Activated CD4-positive, CD25-positive, alpha-beta regulatory T cell treated with anti-CD3 and anti-CD28 coated beads, Interleukin-2, amount 50 U/mL, for 24 hours (primary cell): ENCODE measurements at regions not wholly inside any gene's neighbourhood (a gene's known extent, or its start where the extent isn't known, plus 50 kb on each side); places are given as distances from the start of the nearest gene placed in this dataset.

ENCODE experiments used
- ATAC-seq, 2 donors: fragments of 150-1000 bp; cut with Tn5 transposase; one replicate each; pipeline ENCODE4 v1.10.0; 2021; ENCODE audit warnings: mild to moderate bottlenecking in 1 of 2, moderate library complexity in 1 of 2

DNA sequence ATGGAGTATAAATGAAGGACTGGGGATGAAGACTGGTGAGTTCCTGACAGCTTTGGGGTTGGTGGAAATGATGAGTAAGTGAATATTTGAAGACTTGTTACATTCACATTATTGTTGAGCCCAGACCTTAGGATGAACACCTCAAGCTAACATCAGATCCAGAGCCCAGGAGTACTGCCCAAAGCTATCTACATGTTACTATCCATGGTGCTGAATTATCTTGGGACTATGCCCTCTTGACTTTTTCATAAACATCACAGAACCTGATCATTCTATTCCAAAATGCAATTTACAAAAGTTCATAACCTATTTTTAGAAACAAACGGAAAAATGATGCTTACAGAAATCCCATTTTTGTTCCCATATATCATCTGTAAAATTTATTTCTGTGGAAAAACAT is 613.3 kb downstream of the TUSC7 start:
- no peak for ATAC-seq

DNA sequence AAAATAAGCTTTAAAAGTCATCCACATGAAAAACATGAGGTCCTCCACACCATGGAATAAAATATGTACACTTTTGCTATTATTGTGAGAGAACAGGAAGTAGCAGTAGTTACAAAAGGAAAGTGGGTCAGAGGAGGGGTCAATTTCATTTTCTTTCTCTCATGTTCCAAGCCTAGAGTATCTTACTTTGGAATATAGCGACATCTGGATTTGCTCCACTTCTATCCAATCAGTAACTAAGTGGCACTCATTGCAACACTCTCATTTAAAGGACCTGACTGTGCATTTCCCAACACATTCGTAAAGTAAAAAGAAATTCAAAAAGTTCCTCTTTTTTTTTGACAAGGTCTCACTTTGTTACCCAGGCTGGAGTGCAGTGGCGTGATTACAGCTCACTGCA is 637.3 kb downstream of the TUSC7 start:
- no peak for ATAC-seq

DNA sequence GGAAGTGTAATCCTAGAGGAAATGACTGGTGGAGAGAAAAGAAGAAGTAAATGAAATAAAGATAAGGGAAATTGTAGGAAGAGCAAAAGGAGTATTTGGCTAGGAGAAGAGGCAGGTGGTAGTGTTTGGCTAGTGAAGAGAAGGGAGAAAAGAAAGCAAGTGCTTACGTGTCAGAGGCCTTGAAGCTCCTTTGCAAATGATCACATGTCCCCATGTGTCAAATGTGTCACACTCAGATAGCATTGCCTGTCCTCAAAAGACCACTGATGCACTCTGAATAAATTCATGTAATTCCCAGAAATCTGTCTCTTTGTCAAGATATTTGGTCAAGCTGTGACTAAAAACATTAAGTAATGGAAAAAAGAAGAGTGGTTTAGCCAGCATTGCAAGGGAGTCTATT is 639.3 kb downstream of the TUSC7 start:
- ATAC-seq, result no peak

DNA sequence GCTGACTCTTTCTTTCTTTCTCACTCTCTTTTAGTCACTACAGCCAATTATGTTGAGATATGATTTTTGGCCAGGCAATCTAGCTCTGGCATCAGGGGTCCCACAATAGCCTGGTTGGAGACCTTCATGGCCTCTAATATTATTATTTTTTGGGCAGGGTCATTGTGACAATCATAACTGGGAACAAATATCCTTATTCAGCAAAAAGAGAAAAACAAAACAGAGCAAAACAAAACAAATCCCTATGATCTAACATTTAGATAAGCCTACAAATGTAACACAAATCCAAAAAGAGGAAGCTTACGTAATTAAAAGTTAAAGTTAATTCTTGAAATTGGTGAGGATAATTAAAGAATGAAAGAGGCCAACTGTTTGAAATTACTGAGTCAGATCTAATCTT is 640.0 kb downstream of the TUSC7 start:
- no peak for ATAC-seq

DNA sequence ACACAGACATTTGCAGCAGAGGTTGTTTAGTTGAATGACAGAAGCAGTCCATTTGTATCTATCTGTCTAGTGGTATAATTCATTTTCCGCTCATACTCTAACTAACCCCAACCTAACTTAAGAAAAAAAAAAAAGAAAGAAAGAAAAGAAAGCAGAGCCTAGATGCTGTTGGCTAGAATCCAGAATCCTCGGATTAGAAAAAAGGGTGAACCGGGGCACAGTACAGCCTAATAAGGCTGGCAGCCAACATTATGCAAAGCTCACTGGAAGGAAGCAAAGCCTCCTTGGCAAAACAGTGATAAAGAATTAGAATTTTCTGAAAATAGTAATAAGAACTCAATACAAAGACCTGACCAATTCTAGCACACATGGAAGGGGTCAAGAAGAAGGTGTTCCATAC is 640.8 kb downstream of the TUSC7 start:
- no peak for ATAC-seq

DNA sequence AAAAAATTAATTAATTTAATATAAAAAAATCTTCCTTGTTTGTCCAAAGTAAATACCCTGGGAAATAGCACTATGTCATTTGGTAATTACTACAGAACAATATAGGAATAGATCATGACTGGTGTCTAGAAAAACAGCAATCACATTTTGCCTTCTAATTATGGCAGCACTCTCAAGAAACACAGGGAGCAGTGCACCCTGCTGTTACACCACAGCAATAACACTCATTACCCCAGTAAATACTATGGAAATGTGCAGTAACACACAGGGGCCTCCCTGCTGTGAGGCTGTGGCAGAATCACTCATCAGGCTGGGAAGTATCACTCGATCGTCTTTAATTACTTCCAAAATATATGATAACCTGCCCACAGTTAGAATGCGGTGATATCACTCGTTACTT is 646.0 kb downstream of the TUSC7 start:
- no peak for ATAC-seq

DNA sequence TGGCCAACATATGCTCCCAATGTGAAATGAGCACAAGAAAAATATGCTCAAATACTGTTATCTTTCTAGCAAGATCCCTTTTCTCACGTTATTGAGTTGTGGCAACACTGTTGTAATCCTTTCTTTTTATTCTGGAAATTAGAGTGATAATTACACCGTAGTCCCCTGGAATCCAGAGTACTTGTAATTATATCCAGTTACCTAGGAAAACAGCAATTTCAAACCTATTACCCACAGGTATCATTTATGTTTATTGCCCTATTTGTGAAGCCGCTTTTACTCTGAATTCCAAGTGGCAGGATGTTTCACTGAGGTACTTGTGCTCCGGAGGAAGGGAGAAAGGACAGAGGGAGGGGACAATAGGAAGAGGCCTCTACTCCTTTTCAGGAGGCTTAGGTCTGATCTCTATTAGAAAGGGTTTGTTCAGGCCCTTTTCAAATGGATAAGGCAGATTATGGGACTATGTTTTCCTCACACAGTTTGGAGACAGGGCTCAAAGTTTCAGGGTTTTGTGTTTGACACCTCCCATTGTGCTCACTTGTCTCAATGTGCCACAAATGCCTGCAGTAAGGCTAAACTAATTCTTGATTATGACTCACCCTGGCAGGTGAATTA is 646.6 kb downstream of the TUSC7 start:
- no peak for ATAC-seq

DNA sequence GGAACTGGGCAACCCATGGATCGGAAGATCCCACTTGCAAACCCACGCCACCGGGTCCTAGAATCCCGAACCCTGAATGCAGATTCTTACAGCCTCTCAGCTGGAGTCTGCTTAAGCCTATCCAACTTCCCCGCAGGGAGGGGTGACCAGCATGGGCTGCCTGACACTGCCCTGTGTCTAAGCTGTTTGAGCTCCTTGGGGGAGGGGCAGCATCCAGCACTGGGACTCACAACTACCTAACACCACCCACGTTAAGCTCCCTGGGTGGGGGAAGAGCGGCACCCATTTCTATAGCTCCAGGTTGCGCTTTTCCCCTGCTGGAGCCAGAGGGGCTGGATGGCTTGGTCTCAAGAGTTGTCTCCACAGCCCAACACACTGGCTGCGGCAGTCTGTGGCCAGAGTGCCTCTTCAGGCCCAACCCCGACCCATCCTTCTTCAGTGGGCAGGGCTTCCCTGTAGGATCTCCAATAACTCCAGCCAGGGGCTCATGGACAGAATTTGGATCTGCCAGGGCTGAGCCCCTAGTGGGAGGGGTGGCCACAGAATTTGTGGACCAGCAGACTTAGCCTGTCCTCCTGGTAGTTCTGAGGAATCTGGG is 649.2 kb downstream of the TUSC7 start:
- no peak for ATAC-seq

DNA sequence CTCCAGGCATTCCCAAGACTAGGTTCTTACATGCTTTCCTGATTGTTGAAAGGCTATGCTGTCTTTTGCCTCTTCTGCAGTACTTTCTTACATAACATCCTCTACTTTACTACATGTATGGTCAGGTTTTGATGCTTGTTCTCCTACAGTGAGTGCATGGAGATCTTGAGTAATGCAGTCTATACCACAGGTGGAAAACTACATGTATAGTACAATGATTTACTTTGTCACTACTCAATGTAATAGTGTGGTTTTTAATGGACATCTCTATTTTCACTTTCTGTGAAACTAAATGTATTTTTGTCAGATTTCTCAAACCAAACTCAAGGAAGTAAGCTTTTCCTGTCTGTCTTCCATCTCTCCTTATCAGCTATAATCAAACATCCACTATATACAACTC is 657.0 kb downstream of the TUSC7 start:
- ATAC-seq, result no peak

DNA sequence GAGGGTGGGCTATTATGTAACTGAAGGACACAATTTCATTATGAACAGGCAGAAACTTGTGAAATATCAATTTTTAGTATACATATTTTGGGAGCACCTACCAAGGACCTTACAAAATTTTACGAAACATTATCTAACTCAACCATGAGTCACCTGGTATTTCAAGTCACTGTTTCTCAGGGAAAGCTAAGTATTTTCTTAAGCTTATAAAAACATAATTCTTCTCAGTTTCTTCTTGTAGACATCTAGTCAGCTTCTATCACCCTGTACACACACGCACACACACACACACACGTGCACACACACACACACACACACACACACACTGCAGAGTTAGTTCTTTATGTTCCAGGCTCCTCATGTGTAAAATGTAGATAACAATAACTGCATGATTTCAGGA is 658.3 kb downstream of the TUSC7 start:
- ATAC-seq, result no peak

DNA sequence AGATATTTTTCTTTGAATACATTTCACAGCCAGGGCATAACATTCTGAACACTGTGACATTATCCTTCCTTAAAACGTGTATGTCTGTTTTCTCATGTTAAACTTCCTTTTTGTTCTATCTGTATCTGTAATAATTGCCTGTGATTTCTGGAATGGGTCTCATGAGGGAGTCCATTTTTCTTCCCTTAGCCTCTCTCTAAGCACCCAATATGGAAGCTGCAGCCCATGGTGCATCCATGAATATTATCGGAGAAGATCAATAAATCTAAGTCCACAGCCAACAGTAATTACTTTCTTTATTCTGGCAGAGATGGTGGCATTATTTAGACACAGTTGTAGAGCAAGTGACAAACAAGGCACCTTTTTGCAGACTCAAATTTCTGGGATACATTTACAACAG is 671.1 kb downstream of the TUSC7 start:
- ATAC-seq, result no peak

DNA sequence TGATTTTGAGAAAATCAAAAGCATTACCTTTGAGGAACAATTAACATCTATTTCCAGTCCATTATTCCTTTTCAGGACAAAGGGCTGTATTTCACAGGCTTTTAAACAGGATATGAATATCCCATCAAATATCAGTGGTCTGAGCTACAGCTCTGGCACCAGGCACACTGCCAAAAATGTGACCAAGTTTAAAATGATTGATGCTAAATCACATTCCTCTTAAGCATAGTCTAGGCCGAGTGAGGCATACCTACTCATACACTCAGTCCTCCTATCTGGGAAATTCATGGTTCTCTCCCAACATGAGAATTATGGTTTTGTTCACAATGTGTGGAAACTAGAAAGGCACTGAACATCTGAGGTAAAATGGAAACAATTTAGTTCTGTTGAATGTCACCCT is 683.5 kb downstream of the TUSC7 start:
- no peak for ATAC-seq

DNA sequence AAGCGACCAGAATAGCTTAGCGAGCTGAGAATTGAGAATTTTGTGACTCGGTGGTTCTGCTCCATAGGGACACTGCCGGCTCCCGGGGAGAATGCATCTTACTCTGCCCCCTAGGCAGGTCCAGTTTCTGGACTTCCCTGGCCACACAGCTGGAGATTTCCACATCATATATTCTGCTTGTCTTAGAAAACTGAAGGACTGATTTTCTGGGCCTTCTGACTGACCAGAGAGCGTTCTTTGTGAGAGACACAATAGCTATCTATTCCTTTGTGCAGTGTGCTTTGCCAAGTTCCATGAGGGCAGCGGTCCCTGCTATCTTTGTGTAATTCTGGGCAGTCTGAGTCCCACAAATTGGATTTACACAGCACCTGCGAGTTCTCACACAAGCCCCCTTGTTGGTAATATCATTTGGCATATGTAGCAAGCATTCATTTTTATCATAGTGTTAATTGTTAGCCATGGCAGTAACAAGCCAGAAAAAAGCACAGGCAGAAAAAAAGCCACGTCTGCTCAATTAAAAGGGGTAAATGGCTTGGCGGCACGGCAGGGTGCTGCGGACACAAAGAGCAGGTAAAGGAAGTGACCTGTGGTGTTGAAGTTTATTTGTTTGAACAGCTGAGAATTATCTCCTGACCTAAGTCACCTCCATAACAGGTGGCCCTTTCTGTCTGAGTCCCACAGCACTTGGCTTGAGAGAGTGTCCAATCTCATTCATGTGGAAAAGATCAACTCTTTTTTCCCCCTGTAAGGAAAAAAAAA is 688.7 kb downstream of the TUSC7 start:
- no peak for ATAC-seq

DNA sequence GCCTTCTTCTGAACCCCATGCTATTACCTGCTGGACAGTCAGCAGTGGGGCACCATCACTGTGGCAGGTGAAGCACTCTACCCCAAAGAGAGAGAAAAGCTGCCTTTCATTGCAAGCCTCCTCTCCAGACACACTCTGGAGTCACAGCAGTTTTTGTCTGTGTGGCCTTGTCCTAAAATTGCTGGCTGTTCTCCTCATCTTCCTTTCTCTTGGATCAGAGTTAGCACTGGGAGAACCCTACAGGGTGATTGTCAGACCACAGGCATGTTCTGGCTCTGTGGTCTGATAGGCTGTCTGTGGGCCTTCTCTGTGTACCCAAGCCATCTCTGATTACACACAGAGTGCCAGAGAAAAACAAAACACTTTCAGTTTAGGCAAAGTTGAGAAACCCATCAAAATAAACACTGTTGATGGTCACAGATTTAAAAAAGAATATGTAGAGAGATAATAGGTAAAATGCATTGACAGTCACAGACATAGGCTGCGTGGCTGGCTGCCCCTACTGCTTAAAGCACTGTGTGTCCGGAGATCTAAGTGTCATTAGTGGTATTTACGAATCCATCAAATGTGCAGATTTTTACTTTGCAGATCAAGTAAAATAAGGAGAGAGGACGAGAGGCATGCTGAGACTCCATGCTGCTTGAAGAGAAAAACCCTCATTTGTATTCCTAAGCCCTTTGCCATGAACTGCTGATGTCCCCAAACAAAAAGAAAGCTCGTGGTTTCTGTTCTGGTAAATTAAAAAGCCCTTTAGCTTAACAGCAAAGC is 689.9 kb downstream of the TUSC7 start:
- ATAC-seq, result no peak

DNA sequence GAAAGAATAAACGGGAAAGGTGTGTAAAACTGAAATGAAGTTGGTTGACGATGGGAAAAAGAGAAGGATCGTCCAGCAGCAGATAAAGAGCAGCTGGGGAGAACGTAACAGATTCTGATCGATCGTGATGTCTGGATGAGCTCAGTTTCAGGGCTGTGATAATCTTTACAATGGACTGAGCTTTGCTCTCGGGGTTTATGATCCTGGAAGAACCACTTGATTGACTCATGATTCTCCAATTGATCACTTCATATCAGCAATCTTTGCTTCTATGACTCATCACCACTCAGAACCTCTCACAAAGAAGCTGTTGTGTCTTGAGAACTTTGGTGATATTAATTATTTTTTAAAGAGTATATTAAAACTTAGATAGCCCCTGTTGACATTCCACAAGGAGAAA is 690.7 kb downstream of the TUSC7 start:
- ATAC-seq, result no peak

DNA sequence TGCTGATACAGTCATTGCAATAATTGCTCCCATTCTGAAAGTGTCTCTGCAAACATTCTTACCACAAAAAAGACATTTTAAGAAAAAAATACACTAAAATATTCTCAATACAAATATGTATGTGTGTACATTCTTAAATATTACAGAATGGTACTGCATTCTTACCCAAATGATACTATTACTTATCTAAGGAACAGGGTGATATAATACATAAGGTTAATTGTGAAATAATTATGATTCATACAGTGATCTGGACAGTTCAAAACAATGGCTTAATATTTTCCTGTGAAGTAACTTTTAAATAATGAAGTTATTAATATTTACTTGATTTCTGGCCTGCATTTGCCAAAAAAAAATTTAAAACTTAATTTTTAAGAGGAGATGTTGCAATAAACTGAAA is 694.6 kb downstream of the TUSC7 start:
- ATAC-seq, result no peak

DNA sequence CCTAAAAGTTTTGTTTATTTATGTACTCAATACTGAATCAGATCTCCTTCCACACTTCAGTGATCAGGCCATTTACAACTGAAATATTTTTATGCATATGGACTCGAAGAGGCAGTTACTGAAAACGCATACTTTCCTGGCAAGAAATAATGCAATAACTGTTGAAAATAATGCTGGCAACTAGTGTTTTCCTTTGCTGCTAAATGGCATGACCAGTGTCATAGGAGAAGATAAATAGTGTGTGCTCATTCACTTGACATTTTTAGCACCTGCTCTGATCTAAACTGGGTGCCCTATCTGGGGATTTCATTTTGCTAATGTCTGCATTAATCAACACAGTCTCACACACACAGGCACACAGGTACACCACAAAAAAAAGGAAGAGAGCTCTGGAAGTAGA is 695.2 kb downstream of the TUSC7 start:
- no peak for ATAC-seq

DNA sequence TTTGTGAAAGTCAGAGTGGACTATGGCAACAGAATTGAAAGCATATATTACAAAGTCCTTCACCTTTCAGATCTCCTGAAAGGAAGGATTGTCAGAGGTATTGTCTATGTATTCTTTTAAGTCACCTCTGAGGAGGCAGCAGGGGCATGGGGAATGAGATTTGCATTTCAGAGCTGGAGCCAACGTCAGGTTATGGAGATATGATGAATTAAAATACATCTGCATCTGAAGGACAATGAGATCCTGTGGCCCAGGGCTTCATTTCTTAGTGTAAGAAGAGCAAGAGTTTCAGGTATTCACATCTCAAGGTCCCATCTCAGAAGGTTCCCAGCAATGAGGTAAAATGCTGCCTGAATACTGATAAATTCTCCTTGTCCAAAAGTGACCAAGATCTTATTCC is 695.8 kb downstream of the TUSC7 start:
- no peak for ATAC-seq

DNA sequence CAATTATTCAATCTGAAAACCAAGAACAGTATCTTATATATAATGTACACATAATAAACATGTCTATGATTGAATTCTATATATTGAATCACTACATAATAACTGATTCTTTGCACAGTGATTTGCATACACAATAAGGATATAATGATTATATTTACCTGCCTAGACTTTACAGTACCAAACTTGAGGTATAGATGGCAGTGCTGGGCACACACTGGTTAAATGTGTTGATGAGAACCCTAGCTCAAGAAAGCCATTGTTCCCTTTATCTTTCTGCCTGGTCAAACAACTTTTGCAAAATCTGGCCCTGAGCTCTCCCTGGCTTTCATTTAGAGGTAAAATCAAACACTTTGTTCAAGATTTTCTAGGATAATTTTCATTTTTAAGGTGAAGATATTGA is 697.7 kb downstream of the TUSC7 start:
- ATAC-seq, result no peak

DNA sequence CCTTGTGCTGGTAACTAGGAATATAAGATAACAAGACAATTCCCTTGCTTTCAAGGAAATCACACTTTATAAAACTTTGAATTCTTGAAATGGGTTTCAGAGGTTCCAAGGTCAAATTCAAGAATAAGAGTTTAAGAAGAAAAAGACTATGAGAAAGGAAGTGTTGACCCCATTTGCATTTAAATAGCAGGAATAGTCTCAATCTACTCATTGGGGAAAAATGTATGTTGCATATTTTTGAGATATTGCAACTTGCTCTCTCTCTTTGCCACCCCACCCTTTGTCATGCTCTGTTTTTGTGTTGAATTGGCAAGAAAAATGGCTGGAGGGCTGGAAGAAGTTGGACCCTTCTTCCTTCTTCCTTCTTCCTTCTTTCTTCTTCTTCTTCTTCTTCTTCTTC is 699.2 kb downstream of the TUSC7 start:
- no peak for ATAC-seq

DNA sequence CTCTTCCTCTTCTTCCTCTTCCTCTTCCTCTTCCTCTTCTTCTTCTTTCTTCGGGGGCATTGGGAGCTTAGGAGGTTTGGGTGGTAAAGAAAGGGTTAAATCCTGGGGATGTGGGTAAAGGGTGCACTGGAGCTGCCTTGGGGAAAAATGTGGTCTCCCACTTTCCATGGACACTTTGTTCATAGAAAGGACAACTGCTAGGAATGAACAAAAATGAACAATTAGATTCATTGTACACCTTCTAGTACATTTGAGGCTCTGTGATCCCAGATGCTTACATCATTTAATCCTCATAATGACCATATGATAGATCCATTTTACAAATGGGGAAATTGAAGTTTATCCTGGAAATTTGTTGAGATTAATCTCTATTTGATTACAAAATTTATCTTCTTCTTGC is 699.7 kb downstream of the TUSC7 start:
- ATAC-seq, result no peak

DNA sequence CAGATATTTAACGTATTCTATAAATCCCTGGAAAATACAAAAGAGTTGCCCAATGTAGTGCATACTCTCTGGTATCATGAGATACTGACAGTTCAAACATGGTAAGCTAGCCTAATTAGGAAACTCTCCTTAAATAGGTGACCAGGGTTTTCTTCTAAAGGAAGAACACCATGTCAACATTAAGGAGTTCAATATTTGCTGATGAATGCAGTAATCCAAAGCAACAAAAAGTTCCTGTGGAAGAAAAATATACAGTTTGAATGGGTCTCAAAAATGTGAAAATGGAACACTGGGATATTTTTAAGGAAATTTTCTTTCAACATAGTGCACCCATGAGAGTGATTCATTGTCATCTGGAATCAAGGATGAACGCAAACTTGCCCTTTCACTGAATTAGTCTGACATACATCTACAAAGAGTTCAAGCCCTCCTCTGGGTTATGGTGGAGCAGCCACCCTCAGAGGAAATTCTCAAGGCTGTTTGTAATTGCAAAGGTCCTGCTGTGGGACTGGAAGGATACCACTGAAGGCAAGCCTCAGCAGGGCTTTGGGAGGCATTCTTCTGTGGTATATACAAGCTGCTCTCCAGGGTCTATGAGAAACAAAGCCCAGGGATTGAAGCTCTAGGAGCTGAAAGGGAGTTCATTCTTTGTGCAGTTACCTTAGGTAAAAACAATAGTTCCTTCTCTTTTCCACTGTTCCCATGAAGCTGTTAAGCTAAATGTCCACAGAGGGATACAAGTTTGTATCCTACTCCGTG is 700.3 kb downstream of the TUSC7 start:
- no peak for ATAC-seq

DNA sequence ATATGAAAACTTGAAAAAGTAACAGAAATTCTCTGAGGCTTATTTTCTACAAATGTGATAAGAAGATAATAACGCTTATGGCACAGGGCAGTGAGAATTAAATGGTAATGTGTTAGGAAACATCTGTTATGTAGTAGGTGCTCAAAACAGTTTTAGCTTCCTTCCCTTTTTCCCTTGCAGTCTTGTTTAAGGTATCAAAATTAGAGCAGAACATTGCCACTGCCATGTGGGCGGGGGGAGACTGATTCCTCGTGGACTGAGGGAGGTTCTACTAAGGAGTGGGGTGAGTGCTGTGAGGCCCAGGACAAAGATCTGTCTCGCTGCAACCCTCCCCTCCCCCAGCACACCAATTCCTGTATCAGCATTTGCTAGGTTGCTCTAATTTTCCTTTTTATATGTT is 702.4 kb downstream of the TUSC7 start:
- ATAC-seq, result no peak
